HG03575 (cell line): ENCODE measurements at regions not wholly inside any gene's neighbourhood (a gene's known extent, or its start where the extent isn't known, plus 50 kb on each side); places are given as distances from the start of the nearest gene placed in this dataset.

ENCODE experiments used
- ATAC-seq: cut with Tn5 transposase; IDR thresholded peaks from one replicate; pipeline ENCODE4 v1.9.1; 2021; ENCODE audit not compliant: unreplicated experiment, insufficient number of reproducible peaks, low FRiP score; ENCODE audit errors: extremely low read depth

GRCh38 chr6:156654919-156655918, 122.0 kb upstream of the ARID1B start:
- no peak for ATAC-seq

GRCh38 chr6:156652231-156652750, 124.9 kb upstream of the ARID1B start:
- ATAC-seq, result no peak

DNA sequence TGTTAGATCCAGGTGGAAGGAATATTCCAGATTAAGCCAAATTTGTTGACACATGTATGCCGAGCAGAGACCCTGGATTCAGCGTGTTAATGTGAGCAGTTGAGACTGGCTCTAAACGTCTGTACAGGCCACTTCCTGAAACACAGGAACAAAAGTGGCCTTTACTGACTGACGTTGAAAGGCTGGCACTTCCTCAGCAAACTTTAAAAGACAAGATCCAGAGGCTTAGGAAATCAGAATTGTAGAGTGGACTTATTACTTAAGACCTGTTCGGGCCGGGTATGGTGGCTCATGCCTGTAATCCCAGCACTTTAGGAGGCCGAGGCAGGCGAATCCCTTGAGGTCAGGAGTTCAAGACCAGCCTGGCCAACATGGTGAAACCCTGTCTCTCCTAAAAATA, 125.7 kb upstream of the ARID1B start:
- ATAC-seq, result no peak

DNA sequence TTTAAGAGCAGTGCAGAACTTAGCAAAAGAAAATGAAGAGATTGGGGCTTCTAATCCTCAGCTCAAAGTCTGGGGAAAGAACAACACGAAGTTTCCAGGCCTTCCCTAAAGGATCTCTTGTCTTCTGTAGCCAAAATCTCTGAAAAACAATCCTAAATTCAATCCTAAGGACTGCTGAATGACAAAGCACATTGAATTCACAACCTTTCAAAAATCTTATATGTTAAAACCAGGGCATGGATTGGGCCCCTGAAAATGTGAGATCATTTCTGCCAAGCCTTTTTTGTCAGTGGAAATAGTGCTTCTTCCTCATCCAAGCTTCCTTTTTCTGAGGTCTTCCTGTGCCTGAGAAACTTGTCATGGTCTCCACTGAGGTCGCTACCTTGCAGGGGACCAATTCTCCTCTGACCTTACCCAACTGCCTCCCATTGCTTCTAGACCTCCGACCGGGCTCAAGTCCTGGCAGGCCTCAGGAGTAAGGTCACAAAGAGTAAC, 126.2 kb upstream of the ARID1B start:
- ATAC-seq, result no peak

DNA sequence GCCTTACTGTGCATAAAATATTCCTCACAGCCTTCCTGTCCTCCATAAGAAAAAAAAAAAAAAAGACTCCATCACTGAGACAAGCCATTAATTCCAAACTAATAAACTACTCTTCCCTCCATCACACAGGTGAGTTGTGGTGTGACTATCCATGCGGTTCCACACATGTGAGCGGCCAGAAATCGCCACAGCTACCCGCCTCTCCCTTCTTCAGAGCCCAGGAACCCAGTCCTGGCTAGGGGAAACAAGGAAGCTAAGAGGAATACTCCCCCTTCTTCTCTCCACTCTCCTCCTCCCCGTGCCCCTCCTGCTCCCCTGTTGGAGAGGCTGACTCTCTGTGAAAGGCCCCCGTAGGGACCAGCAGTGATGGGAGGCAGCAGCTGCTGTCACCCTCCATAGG, 128.6 kb upstream of the ARID1B start:
- ATAC-seq, result no peak

DNA sequence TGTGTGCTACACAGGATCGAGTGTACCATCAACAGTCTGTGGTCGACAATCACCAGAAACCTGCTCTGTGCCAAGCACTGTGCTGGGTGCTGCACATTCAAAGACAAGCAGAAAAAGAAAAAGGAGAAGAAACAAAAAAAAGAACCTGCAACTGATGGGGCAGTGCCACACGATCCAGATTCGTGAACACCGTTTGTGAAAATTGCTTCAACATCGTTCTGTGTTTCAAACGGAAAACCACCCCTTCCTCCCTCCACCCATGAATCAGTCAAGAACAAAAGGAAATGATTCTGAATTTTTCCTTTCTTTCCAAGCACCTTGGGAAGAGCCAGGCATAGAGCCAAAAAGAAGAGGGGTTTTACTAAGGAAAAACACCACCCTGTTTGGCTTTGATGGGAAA, 129.2 kb upstream of the ARID1B start:
- ATAC-seq, result no peak

GRCh38 chr6:156647140-156647784, 129.9 kb upstream of the ARID1B start:
- no peak for ATAC-seq

DNA sequence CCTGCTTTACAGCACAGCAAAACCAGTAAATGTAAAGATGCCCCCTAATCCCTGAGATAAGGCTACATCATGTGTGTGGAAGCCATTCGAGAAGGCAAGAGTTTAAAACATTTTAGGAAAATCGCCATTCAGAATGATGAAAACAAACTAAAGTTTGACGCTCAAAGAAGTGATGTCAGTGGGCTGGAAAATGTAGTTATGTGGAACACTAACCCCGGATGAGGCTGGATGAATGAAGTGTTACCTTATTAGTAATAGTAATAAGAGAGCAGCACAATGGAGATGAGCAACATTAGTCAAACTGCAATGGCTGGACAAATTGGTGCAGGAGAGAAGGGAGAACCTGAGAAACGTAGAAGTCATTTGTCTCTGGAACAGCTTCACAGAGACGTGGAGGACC, 130.7 kb upstream of the ARID1B start:
- no peak for ATAC-seq

DNA sequence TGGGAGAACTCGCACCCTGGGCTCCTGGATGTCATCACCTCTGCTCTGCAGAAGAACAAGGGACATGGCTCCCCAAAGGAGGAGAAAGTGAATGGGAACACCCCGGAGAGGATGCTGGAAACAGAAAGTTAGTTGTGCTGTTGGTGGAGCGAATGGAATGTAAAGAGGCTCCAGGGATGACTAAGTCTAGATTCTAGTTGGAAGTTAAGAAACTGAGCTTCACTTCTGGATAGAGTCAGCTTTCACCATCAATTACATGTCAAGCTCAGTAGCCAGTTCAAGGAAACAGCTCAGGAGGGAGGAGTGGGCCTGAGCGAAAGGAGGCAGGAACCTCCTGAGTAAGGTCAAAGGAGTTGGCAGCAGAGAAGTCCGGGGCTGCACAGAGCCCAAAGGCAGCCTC, 132.1 kb upstream of the ARID1B start:
- no peak for ATAC-seq

DNA sequence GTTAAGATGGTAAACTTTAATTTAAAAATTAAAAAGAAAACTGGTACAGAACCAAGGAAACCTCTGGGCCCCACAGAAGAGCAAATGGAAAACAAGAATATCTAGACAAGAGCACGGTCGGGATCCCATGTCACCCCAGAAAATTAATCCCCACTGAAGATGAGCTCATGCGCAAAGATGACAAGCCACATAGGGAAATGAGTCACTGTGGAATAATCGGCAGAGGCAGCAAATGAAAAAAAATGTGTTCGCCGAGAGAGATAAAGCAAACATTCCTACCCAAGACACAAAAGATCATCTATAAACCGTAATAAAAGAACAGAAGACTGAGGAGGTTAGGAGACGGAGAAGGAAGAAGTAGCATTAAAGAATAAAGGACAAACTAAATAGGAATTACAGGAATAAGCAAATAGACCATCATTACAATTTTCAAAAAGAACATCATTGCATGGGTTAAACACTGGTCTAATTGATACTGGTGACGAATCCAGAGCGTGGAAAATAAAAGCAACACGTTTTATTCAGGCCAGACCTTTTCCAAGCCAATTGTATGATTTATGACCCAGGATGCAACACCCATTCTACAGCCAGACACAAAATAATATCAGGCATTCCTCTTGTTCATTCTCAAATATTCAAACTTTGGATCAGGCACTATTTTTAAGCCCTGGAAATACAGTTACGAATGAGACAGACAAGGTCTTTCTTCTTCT, 138.0 kb upstream of the ARID1B start:
- no peak for ATAC-seq

DNA sequence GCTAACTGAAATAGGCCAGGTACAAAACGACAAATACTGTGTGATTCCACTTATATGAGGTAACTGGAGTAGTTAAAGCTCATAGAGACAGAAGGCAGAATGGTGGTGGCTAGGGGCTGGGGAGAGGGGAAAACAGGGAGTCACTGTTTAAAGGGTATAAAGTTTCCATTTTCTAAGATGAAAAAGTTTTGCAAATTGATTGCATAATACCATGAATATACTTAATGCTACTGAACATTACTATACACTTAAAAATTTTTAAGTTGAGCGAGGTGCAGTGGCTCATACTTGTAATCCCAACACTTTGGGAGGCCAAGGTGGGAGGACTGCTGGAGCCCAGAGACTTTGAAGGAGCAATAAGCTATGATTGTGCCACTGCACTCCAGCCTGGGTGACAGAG, 138.6 kb upstream of the ARID1B start:
- ATAC-seq, result no peak

- ATAC-seq, result no peak
These were observed 142.2 kb upstream of the ARID1B start for GRCh38 chr6:156634951-156635371.

GRCh38 chr6:156634048-156634447, 143.1 kb upstream of the ARID1B start:
- ATAC-seq, result no peak

- no peak for ATAC-seq
These were observed 143.9 kb upstream of the ARID1B start for GRCh38 chr6:156633291-156633690.

DNA sequence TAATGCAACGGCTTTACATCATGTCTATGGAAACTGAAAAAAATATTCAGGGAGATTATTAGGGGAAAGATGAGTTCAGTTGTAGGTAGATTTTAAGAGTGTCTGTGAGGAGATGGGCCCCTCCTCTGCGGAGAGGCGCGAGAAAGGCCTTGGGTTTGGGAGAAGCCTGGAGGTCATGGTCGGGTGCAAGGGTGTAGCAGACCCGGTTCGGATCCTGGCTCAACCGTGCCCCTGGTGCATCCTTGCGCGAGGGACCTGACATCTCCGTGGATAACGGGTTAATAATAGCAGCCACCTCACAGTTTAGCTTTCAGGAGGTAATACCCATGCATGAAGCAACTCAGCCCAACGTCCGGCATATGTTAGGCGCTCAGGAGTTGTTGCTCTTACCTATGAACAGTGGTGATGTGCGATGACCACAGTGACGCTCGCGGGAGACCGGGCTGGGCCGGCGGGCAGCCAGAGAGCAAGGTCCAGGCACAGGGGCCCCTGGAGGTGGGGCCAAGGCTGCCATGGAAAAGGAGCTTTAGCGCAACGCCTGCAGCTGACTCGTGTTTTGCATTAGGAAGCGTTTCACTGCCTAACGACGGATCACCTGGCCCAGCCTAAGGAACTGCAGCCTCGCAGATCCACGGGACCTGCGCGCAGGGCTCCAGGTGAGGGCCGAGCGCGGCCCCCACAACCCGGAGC, 146.4 kb upstream of the ARID1B start:
- ATAC-seq, result no peak

DNA sequence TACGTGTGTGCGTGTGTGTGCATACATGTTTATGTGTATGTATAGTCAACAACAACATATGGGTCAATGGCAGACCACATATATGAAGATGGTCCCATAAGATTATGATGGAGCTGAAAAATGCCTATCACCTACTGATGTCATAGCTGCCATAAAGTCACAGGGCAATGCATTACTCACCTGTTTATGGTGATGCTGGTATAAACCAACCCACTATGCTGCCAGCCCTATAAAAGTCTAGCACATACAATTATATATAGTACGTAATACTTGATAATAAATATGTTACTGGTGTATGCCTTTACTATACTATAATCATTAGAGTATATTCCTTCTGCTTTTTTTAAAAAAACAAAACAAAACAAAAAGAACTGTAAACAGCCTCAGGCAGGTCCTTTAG, 148.4 kb upstream of the ARID1B start:
- ATAC-seq, result no peak

- ATAC-seq, result no peak
These were observed 149.7 kb upstream of the ARID1B start for GRCh38 chr6:156627524-156627923.

DNA sequence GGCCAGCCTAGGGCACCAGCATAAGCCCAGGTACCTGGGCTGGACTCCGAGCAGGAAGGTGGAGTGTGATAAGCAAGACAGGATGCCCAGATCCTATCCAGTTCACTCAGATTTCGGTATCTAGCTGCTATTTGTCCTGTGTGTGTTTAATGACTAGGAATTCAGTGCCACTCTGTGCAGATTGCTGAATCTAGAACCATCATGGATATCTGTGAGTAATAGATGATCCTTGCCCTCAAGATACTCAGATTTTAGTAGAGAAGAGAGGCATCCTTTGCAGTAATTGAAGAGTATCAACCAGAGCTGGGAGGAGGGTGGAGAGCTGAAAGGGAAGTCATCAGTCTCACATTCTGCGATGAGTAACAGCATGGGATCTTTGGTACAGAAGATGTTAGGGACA, 155.0 kb upstream of the ARID1B start:
- ATAC-seq, result no peak

DNA sequence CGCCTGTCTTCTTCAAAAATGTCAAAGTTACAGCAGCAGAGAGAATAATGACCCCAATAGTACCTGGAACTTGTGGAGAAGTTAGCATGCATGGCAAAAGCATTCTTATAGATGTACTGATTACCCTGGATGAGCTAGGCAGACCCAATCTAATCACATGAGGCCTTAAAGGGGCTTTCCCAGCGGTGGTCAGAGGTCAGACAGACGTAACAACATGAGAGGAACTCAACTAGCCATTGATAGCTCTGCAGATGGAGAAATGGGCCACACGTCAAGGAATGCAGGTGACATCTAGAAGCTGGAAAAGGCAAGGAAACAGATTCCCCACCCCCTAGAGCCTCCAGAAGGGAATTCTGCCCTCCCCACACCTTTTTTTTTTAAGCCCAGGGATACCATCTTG, 156.8 kb upstream of the ARID1B start:
- no peak for ATAC-seq
